ENCODE measurements at regions not wholly inside any gene's neighbourhood (a gene's known extent, or its start where the extent isn't known, plus 50 kb on each side); places are given as distances from the start of the nearest gene placed in this dataset.

GRCh38 chr10:123301077-123301857 lies 147.1 kb downstream of the BUB3 start:
- H3K4me3 ChIP-seq (ENCODE audit: control insufficient read depth in 2 of 3, extremely low read depth in 1 of 3, insufficient read depth in 2 of 3, low read depth in 1 of 3, low read length in 3 of 3) = no peak overlapping the region
- H3K79me2 ChIP-seq (ENCODE audit: control insufficient read depth, insufficient read depth, low read length) = no peaks in the 10 kb centered on the region
- H3K27me3 ChIP-seq (ENCODE audit: control insufficient read depth, extremely low read depth, insufficient read depth, low read length) = no peaks in the 10 kb centered on the region
- no peaks in the 10 kb centered on the region for H3K9me3 ChIP-seq (ENCODE audit: control insufficient read depth, low read depth, low read length)
- no peaks in the 10 kb centered on the region for H3K4me1 ChIP-seq (ENCODE audit: control insufficient read depth, extremely low read depth, insufficient read depth, low read length)
- FAIRE-seq (no peak), DNase-seq (ENCODE audit: low read depth, low spot score) (no peak)
- TF ChIP-seq CTCF (optimal IDR thresholded peaks at IDR 0.05 in 1 of 3, IDR thresholded peaks at IDR 0.05 in 1 of 3, conservative IDR thresholded peaks at IDR 0.05 in 1 of 3; ENCODE audit: extremely low read depth in 1 of 3, insufficient read depth in 2 of 3, low read length in 3 of 3) (no peak), EZH2 (IDR thresholded peaks at IDR 0.05; ENCODE audit: low read length) (no peak)
- dilution Hi-C loops (cut with MboI; ENCODE audit: extremely low pct_ligation_motif_present, low sequenced_read_pairs) = no loop called here
- no peaks in the 10 kb centered on the region for H3K36me3 ChIP-seq (ENCODE audit: control insufficient read depth in 2 of 2, extremely low read depth in 1 of 2, insufficient read depth in 2 of 2, low read length in 2 of 2)
- H3K27ac ChIP-seq (ENCODE audit: control insufficient read depth, insufficient read depth, low read length) = no peak overlapping the region
- H4K20me1 ChIP-seq (ENCODE audit: control insufficient read depth, extremely low read depth, insufficient read depth, low read length) = no peaks in the 10 kb centered on the region
- no peak overlapping the region for H2AFZ ChIP-seq (ENCODE audit: control insufficient read depth, low read length)
- H3K9me1 ChIP-seq (ENCODE audit: control insufficient read depth, extremely low read depth, insufficient read depth, low read length) = no peaks in the 10 kb centered on the region
- H3K9ac ChIP-seq (ENCODE audit: control insufficient read depth, extremely low read depth, insufficient read depth, low read length) = no peak overlapping the region
- H3K4me2 ChIP-seq (ENCODE audit: control insufficient read depth, extremely low read depth, insufficient read depth, low read depth, low read length) = no peak overlapping the region

- Histone ChIP-seq H3K27ac (ENCODE audit: control insufficient read depth, insufficient read depth, low read length) (no peak overlapping the region), H3K4me2 (ENCODE audit: control insufficient read depth, extremely low read depth, insufficient read depth, low read depth, low read length) (no peak overlapping the region), H3K4me3 (ENCODE audit: control insufficient read depth in 2 of 3, extremely low read depth in 1 of 3, insufficient read depth in 2 of 3, low read depth in 1 of 3, low read length in 3 of 3) (no peak overlapping the region), H3K9me1 (ENCODE audit: control insufficient read depth, extremely low read depth, insufficient read depth, low read length) (no peaks in the 10 kb centered on the region), H3K36me3 (ENCODE audit: control insufficient read depth in 2 of 2, extremely low read depth in 1 of 2, insufficient read depth in 2 of 2, low read length in 2 of 2) (no peaks in the 10 kb centered on the region), H4K20me1 (ENCODE audit: control insufficient read depth, extremely low read depth, insufficient read depth, low read length) (no peaks in the 10 kb centered on the region), H3K9me3 (ENCODE audit: control insufficient read depth, low read depth, low read length) (no peaks in the 10 kb centered on the region), H3K27me3 (ENCODE audit: control insufficient read depth, extremely low read depth, insufficient read depth, low read length) (no peaks in the 10 kb centered on the region), H3K9ac (ENCODE audit: control insufficient read depth, extremely low read depth, insufficient read depth, low read length) (no peak overlapping the region), H2AFZ (ENCODE audit: control insufficient read depth, low read length) (no peak overlapping the region), H3K4me1 (ENCODE audit: control insufficient read depth, extremely low read depth, insufficient read depth, low read length) (no peaks in the 10 kb centered on the region), H3K79me2 (ENCODE audit: control insufficient read depth, insufficient read depth, low read length) (no peaks in the 10 kb centered on the region)
- FAIRE-seq = no peak
- dilution Hi-C loops (cut with MboI; ENCODE audit: extremely low pct_ligation_motif_present, low sequenced_read_pairs) = no loop called here
- DNase-seq (ENCODE audit: low read depth, low spot score) = no peak
- TF ChIP-seq EZH2 (IDR thresholded peaks at IDR 0.05; ENCODE audit: low read length) = no peak
- no peak for TF ChIP-seq CTCF (optimal IDR thresholded peaks at IDR 0.05 in 1 of 3, IDR thresholded peaks at IDR 0.05 in 1 of 3, conservative IDR thresholded peaks at IDR 0.05 in 1 of 3; ENCODE audit: extremely low read depth in 1 of 3, insufficient read depth in 2 of 3, low read length in 3 of 3)
Observed at GRCh38 chr10:123303581-123304337, 149.6 kb downstream of the BUB3 start.
